ENCODE measurements at regions not wholly inside any gene's neighbourhood (a gene's known extent, or its start where the extent isn't known, plus 50 kb on each side); places are given as distances from the start of the nearest gene placed in this dataset.

- no peak overlapping the region for H2AK5ac ChIP-seq (ENCODE audit: insufficient read length, low read length)
- TF ChIP-seq, protein P1, sequence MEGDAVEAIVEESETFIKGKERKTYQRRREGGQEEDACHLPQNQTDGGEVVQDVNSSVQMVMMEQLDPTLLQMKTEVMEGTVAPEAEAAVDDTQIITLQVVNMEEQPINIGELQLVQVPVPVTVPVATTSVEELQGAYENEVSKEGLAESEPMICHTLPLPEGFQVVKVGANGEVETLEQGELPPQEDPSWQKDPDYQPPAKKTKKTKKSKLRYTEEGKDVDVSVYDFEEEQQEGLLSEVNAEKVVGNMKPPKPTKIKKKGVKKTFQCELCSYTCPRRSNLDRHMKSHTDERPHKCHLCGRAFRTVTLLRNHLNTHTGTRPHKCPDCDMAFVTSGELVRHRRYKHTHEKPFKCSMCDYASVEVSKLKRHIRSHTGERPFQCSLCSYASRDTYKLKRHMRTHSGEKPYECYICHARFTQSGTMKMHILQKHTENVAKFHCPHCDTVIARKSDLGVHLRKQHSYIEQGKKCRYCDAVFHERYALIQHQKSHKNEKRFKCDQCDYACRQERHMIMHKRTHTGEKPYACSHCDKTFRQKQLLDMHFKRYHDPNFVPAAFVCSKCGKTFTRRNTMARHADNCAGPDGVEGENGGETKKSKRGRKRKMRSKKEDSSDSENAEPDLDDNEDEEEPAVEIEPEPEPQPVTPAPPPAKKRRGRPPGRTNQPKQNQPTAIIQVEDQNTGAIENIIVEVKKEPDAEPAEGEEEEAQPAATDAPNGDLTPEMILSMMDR (conservative IDR thresholded peaks at IDR 0.05) = no peak
These were observed 329.1 kb upstream of the SMIM31 start for GRCh38 chr4:164424846-164425245.

More at GRCh38 chr4:164424846-164425245, 329.1 kb upstream of the SMIM31 start:
- H2BK15ac ChIP-seq (ENCODE audit: low read depth, low read length) = no peak overlapping the region
- no peak overlapping the region for H4K91ac ChIP-seq (ENCODE audit: insufficient read length, low read depth, low read length)
- H4K20me1 ChIP-seq (ENCODE audit: control insufficient read depth, insufficient read depth, insufficient read length) = no peaks in the 10 kb centered on the region
- H3K4ac ChIP-seq (ENCODE audit: low read depth, low read length) = no peak overlapping the region
- no peak overlapping the region for H2BK20ac ChIP-seq (ENCODE audit: low read depth, low read length, poor library complexity, severe bottlenecking)
- H3T11ph ChIP-seq (ENCODE audit: low read length) = no peak overlapping the region
- WGBS (ENCODE audit: extremely low coverage, insufficient read length, low lambda C conversion rate) = no CpG with 5 or more reads among the region's 4 CpGs
- no peaks in the 10 kb centered on the region for H3K27me3 Mint-ChIP-seq (ENCODE audit: low read depth)
- H3K4me1 ChIP-seq (ENCODE audit: insufficient read depth, low read length) = no peaks in the 10 kb centered on the region
- no peaks in the 10 kb centered on the region for H3K4me1 Mint-ChIP-seq
- H2BK5ac ChIP-seq (ENCODE audit: insufficient read length, low read length) = no peak overlapping the region
- H3K79me1 ChIP-seq (ENCODE audit: insufficient read depth, low read depth, low read length, poor library complexity, severe bottlenecking) = no peaks in the 10 kb centered on the region
- no peak overlapping the region for H2BK120ac ChIP-seq (ENCODE audit: low read depth, low read length, poor library complexity, severe bottlenecking)
- no peak overlapping the region for H3K14ac ChIP-seq (ENCODE audit: insufficient read depth, low read length)
- no peak overlapping the region for H3K18ac ChIP-seq (ENCODE audit: insufficient read length, low read depth, low read length)
- H3K27me3 ChIP-seq (ENCODE audit: insufficient read depth, low read length) = no peaks in the 10 kb centered on the region
- no peak overlapping the region for H2AFZ ChIP-seq (ENCODE audit: low read length)
- H3K9me3 Mint-ChIP-seq = no peaks in the 10 kb centered on the region
- H3K79me2 ChIP-seq (ENCODE audit: insufficient read depth, low read length) = no peaks in the 10 kb centered on the region
- no peak overlapping the region for H3K27ac ChIP-seq (ENCODE audit: insufficient read length, low read depth, low read length)
- no peaks in the 10 kb centered on the region for H3K23me2 ChIP-seq (ENCODE audit: insufficient read length, low read depth, low read length, poor library complexity, severe bottlenecking)
- no peak for DNase-seq
- H4K8ac ChIP-seq (replicated peaks; ENCODE audit: insufficient read length, low read depth, low read length) = no peak overlapping the region
- no peak overlapping the region for H2BK12ac ChIP-seq (ENCODE audit: insufficient read length, low read depth, low read length)
- no peaks in the 10 kb centered on the region for H3K9me3 ChIP-seq (ENCODE audit: control insufficient read depth, low read depth, low read length)
- no peak overlapping the region for H3K23ac ChIP-seq (ENCODE audit: insufficient read length, low read depth, low read length)
- H3K27ac Mint-ChIP-seq = no peak overlapping the region
- H3K4me2 ChIP-seq (ENCODE audit: insufficient read depth, insufficient read length, low read length) = no peak overlapping the region
- no peaks in the 10 kb centered on the region for H3K36me3 Mint-ChIP-seq (ENCODE audit: insufficient read depth in 1 of 3, low read depth in 3 of 3)
- no peak overlapping the region for H4K5ac ChIP-seq (ENCODE audit: insufficient read length, low read depth, low read length)
- H3K4me3 Mint-ChIP-seq = no peak overlapping the region
- H3K9ac ChIP-seq (ENCODE audit: extremely low read depth, insufficient read length, low read length) = no peak overlapping the region
- no peak overlapping the region for H3K56ac ChIP-seq (ENCODE audit: insufficient read length, low read depth, low read length)
